ENCODE measurements at regions not wholly inside any gene's neighbourhood (a gene's known extent, or its start where the extent isn't known, plus 50 kb on each side); places are given as distances from the start of the nearest gene placed in this dataset.

GRCh38 chr2:138831154-138831553 is 51.0 kb upstream of the NXPH2 start:
- no peak for TF ChIP-seq GATA2 (IDR thresholded peaks at IDR 0.05; ENCODE audit: low read depth, low read length)
- no peak for TF ChIP-seq GATA3 (IDR thresholded peaks at IDR 0.05; ENCODE audit: low read depth, low read length)
